ENCODE measurements at regions not wholly inside any gene's neighbourhood (a gene's known extent, or its start where the extent isn't known, plus 50 kb on each side); places are given as distances from the start of the nearest gene placed in this dataset.

DNA sequence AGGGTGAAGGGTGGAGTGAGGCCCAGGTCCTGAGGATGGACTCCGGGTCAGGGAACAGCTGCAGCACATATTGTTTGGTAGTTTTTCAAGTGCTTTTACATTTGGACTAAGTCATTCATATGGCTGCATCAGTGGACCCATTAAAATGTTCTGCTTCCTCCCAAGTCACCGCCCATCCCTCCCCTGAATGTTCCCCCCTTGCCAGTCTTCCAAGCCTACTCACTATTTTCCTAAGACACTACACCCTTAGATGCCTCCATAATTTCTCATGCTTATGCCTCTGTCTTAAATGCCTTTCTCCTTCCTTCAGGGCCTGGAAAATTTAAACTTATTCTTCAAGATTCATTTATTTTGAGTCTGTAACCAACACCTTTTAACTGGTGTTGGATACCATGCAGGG, 86.6 kb upstream of the NR4A3 start:
- ChIA-PET POLR2A (no interaction called here), CTCF (no interaction called here)
- Mint-ChIP-seq H3K36me3 (ENCODE audit: low read depth) (no peaks in the 10 kb centered on the region), H3K4me1 (peaks cover 4% of the 10 kb centered on the region), H3K9me3 (no peaks in the 10 kb centered on the region), H3K4me3 (no peak overlapping the region), H3K27me3 (peaks cover 27% of the 10 kb centered on the region), H3K27ac (no peak overlapping the region)
- no peak for DNase-seq

DNA sequence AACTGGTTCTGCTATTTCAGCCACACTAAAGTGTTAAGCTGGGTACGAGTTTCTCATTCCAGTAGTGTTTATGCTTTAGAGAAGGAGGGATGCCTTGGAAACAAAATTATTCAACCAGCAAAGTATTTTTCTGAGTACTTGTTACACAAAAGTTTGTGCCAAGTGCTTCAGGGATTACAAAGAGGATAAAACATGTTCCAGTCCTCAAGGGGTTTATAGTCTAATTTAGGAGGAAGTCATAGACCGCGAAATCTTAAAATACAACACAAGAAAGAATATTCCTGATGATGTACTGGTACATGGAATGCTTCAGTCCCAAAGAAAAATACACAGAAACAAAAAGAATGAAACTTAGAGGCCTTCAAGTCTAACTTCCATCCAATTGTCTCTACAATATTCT, 85.4 kb upstream of the NR4A3 start:
- Mint-ChIP-seq H3K4me1 (peaks cover 7% of the 10 kb centered on the region), H3K4me3 (no peak overlapping the region), H3K27ac (no peak overlapping the region), H3K36me3 (ENCODE audit: low read depth) (no peaks in the 10 kb centered on the region), H3K9me3 (no peaks in the 10 kb centered on the region), H3K27me3 (peaks cover 36% of the 10 kb centered on the region)
- no peak for DNase-seq
- ChIA-PET POLR2A (no interaction called here), CTCF (no interaction called here)

DNA sequence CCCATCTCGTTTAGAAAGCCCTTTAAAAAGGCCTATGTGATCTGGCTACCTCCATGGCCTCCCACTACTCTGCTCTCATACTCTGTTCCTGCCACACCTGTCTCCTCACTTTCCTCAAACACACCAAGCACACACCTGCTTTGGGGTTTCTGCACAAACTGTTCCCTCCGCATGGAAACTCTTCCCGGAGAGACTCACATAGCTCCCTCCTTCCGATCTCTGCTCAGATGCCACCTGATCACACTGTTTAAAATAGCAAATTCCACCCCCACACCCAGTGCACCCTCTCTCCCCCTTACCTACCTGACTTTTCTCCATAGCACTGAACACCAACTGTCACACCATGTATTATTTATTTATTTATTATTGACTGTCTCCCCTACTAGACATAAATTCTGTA, 84.0 kb upstream of the NR4A3 start:
- Mint-ChIP-seq H3K4me1 (peaks cover 4% of the 10 kb centered on the region), H3K27ac (no peak overlapping the region), H3K27me3 (peaks cover 36% of the 10 kb centered on the region), H3K4me3 (no peak overlapping the region), H3K36me3 (ENCODE audit: low read depth) (no peaks in the 10 kb centered on the region), H3K9me3 (no peaks in the 10 kb centered on the region)
- POLR2A ChIA-PET: no interaction called here
- CTCF ChIA-PET: no interaction called here
- DNase-seq: no peak

DNA sequence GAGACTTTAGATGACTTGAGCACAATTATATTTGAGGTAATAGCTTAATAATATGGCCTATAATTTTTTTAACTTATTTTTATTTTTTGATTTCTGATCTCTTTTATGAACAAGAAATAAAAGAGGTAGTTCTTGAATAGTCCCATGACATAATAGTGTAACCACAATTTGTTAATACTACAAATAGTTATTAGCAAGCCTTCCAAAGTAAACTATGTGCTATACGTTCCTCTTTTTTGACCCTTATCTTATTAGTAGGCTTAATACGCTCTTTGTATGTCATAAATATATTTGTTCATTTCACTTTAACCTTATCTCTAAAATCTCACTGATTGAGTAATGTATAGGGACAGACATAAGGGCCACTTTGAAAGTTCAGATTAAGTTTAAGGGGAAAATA, 78.7 kb upstream of the NR4A3 start:
- peaks cover 3% of the 10 kb centered on the region for H3K4me1 Mint-ChIP-seq
- ChIA-PET POLR2A (no interaction called here), CTCF (interaction anchor here (1.3 to 1.4 kb wide), 2 partner anchors 9 to 26 kb away, joined by 3 read pairs; no protein-coding TSS in a partner anchor)
- no peak for DNase-seq
- peaks cover 10% of the 10 kb centered on the region for H3K27me3 Mint-ChIP-seq
- H3K27ac Mint-ChIP-seq: no peak overlapping the region
- no peaks in the 10 kb centered on the region for H3K9me3 Mint-ChIP-seq
- no peak overlapping the region for H3K4me3 Mint-ChIP-seq
- no peaks in the 10 kb centered on the region for H3K36me3 Mint-ChIP-seq (ENCODE audit: low read depth)

DNA sequence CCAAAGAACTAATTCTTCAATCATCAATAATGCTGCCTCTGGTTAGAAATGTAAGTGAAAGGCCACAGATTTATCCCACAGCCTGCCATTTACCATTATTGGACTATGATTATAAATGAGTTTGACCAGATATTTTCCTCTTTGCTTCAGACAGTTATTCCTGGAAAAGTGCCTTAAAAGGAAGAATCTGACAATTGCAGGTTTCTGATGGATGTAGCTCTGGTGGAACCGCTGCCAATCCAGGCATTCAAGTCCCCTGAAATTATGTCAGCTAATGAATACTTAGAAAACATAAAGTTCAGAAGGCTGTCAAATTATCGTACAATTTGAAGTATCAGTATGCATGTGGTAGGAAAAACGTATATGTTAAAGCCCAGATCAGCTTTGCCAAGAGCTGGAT, 78.2 kb upstream of the NR4A3 start:
- H3K27ac Mint-ChIP-seq: no peak overlapping the region
- H3K4me1 Mint-ChIP-seq: peaks cover 3% of the 10 kb centered on the region
- DNase-seq: no peak
- no peak overlapping the region for H3K4me3 Mint-ChIP-seq
- no peaks in the 10 kb centered on the region for H3K36me3 Mint-ChIP-seq (ENCODE audit: low read depth)
- ChIA-PET POLR2A (no interaction called here), CTCF (interaction anchor here (1.4 kb wide), 1 partner anchor 10 kb away, joined by 3 read pairs; no protein-coding TSS in a partner anchor)
- peaks cover 10% of the 10 kb centered on the region for H3K27me3 Mint-ChIP-seq
- no peaks in the 10 kb centered on the region for H3K9me3 Mint-ChIP-seq

DNA sequence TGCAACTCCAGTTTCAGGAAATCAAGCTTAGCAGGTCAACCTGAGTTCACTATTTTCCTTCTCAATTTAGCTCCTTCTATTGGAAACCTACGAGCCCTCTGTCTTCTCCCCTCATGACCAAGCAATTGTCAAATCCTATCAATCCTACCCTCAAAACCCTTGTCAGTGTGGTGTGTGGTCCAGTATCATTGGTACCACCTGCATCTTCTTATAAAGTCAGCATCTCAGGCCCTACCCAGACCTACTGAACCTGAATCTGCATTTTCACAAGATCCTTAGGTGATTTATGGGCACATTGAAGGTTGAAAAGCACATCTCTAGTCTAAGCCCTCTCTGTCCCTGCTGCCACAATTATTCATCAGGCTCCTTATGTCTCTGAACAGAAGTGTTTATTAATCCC, 77.6 kb upstream of the NR4A3 start:
- POLR2A ChIA-PET: no interaction called here
- Mint-ChIP-seq H3K4me3 (no peak overlapping the region), H3K27ac (no peak overlapping the region), H3K27me3 (peaks cover 10% of the 10 kb centered on the region), H3K4me1 (peaks cover 3% of the 10 kb centered on the region), H3K9me3 (no peaks in the 10 kb centered on the region), H3K36me3 (ENCODE audit: low read depth) (no peaks in the 10 kb centered on the region)
- CTCF ChIA-PET: interaction anchor here (1.4 kb wide), 1 partner anchor 10 kb away, joined by 3 read pairs; no protein-coding TSS in a partner anchor
- no peak for DNase-seq

DNA sequence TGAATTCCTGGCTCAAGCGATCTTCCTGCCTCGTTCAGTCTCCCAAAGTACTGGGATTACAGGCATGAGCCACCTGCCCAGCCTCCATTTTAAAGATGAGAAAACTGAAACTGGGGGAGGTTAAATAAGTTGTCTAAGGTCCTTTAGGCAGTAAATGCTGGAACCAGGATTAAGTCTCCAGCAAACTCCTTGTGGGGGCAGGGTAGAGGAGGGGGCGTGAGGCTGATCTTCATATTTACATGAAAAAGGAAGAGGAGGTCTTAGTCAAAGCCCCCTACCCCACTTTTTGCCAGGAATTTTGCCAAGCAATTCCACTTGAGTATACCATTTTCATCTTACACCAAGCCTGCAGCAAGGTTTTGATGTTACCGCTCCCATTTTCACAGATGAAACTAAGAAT, 76.6 kb upstream of the NR4A3 start:
- Mint-ChIP-seq H3K27ac (no peak overlapping the region), H3K4me1 (peaks cover 3% of the 10 kb centered on the region), H3K27me3 (peaks cover 8% of the 10 kb centered on the region), H3K36me3 (ENCODE audit: low read depth) (no peaks in the 10 kb centered on the region), H3K9me3 (no peaks in the 10 kb centered on the region), H3K4me3 (no peak overlapping the region)
- no peak for DNase-seq
- CTCF ChIA-PET: no interaction called here
- POLR2A ChIA-PET: no interaction called here

DNA sequence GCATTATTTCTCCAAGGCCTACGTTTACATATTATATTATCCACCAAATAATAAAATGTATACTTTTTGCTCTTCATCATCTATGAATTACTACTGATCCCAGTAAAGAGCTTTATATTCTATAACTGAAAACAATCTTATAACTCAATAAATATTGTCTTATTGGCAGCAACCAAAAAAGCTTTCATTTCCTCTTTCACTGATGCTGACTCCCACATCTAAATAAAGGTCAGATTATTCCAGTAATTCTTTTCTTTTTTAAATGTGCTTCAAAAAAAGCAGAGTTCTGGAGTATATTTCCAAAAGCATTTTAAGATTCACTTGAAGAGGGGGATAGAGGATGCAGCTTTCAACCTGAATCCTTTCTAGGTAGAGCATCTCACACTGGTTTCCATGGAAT, 75.3 kb upstream of the NR4A3 start:
- Mint-ChIP-seq H3K27me3 (peaks cover 3% of the 10 kb centered on the region), H3K4me3 (no peak overlapping the region), H3K27ac (no peak overlapping the region), H3K36me3 (ENCODE audit: low read depth) (no peaks in the 10 kb centered on the region), H3K9me3 (no peaks in the 10 kb centered on the region), H3K4me1 (no peaks in the 10 kb centered on the region)
- ChIA-PET POLR2A (no interaction called here), CTCF (no interaction called here)
- DNase-seq: no peak

DNA sequence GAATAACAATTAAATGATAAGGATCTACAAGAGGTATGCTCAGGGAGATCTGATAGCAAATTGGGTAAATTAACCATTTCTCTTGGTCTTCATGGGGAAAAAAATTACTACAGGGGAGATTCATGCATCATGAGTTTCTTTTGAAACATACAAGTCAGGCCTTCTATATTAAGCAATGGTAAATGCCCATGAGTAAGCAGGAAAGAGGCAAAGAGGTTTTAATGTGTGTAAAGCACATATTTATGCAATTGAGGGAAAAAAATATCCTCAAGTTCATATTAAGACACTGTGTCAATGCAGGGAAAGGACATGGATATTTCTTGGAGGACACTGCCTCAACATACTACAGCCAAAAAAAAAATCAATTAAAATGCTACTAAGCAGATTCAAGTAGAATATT, 73.4 kb upstream of the NR4A3 start:
- Mint-ChIP-seq H3K27ac (no peak overlapping the region), H3K4me1 (no peaks in the 10 kb centered on the region), H3K4me3 (no peak overlapping the region), H3K9me3 (no peaks in the 10 kb centered on the region), H3K36me3 (ENCODE audit: low read depth) (no peaks in the 10 kb centered on the region), H3K27me3 (peaks cover 10% of the 10 kb centered on the region)
- CTCF ChIA-PET: no interaction called here
- POLR2A ChIA-PET: no interaction called here
- no peak for DNase-seq

DNA sequence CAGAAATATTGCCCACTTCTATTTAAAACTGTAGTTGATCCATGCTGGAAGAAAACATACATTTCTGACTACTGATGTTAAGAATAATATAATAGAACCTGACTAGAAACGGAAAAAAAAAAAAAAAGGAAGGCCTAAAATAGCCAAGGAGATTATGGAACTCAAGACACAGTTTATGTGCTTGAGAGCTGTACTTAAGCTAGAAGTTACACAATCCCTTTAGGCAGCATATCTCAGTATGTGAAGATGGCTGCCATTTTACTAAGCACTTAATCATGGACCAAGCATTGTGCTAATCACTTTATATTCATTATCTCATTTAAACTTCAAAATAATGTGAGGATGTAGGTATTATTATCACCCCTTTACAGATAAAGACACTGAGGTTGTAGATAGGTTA, 73.0 kb upstream of the NR4A3 start:
- H3K27ac Mint-ChIP-seq: no peak overlapping the region
- ChIA-PET CTCF (no interaction called here), POLR2A (no interaction called here)
- no peak for DNase-seq
- no peaks in the 10 kb centered on the region for H3K9me3 Mint-ChIP-seq
- H3K27me3 Mint-ChIP-seq: peaks cover 13% of the 10 kb centered on the region
- H3K4me3 Mint-ChIP-seq: no peak overlapping the region
- H3K36me3 Mint-ChIP-seq (ENCODE audit: low read depth): no peaks in the 10 kb centered on the region
- no peaks in the 10 kb centered on the region for H3K4me1 Mint-ChIP-seq

DNA sequence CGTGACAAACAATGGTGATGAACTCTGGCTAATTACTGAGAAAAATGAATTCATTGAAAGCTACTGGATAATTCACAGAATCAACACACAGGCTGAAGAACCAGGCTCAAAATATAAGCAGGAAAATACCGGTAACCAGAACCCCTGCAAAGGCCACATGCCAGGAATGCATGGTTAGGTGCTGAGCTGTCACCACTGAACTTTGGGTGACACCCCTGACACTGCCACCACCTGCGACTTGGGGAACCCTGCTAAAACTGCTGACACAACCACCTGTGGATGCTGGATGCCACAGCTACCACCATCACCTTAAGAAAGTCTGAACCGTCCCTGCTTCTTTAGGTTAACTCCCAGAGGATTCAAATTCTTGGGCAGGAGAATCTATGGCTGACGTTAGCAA, 72.0 kb upstream of the NR4A3 start:
- Mint-ChIP-seq H3K4me1 (no peaks in the 10 kb centered on the region), H3K9me3 (no peaks in the 10 kb centered on the region), H3K27me3 (peaks cover 14% of the 10 kb centered on the region), H3K4me3 (no peak overlapping the region), H3K36me3 (ENCODE audit: low read depth) (no peaks in the 10 kb centered on the region), H3K27ac (no peak overlapping the region)
- CTCF ChIA-PET: no interaction called here
- DNase-seq: no peak
- POLR2A ChIA-PET: no interaction called here

DNA sequence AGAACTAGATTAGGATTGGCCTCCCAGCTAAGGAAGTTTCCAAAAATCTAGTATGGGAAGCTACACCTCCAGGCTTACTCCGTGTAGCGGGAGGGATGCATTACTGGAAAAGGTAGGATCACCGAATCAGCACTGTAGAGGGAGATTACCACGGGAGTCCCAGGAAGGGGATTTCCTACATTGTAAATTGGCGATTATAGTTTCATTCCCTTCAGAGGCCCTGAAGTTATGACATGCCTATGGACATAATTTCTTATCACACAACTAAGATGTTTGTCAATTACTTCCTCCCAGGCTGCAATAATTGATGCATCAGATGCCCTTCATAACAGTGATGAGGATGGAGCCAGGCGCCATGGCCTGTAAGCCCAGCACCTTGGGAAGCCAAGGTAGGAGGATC, 71.2 kb upstream of the NR4A3 start:
- H3K4me3 Mint-ChIP-seq: no peak overlapping the region
- H3K9me3 Mint-ChIP-seq: no peaks in the 10 kb centered on the region
- CTCF ChIA-PET: interaction anchor here (0.6 kb wide), 1 partner anchor 74 kb away, joined by 3 read pairs; no protein-coding TSS in a partner anchor
- H3K4me1 Mint-ChIP-seq: no peaks in the 10 kb centered on the region
- H3K27me3 Mint-ChIP-seq: peaks cover 19% of the 10 kb centered on the region
- POLR2A ChIA-PET: no interaction called here
- H3K27ac Mint-ChIP-seq: no peak overlapping the region
- H3K36me3 Mint-ChIP-seq (ENCODE audit: low read depth): no peaks in the 10 kb centered on the region
- DNase-seq: no peak

DNA sequence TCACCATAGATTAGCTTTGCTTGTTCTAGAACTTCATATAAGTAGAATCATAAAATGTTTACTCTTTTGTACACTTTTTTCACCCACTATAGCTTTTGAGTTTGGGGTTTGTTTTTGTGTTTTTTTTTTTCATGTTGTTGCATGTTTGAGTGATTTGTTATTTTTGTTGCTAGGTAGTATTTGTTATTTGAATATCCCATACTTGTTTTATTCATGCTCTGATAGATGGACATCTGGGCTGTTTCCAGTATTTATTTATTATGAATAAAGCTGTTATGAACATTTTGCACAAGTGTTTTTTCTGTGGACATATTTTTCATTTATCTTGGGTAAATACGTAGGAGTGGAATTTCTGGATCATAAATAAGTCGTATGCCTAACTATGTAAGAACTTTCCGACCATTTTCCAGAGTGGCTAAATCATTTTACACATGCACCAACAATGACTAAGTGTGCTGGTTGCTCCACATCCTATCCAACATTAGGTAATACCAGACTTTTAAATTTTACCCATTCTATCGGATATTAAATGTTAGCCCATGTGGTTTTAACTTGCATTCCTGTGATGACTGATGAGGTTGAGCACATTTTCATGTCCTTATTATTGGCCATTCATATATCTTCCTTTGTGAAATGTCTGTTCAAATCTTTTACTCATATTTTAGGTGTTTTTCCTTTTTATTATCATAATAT, 69.1 kb upstream of the NR4A3 start:
- CTCF ChIA-PET: no interaction called here
- POLR2A ChIA-PET: no interaction called here
- DNase-seq: no peak

DNA sequence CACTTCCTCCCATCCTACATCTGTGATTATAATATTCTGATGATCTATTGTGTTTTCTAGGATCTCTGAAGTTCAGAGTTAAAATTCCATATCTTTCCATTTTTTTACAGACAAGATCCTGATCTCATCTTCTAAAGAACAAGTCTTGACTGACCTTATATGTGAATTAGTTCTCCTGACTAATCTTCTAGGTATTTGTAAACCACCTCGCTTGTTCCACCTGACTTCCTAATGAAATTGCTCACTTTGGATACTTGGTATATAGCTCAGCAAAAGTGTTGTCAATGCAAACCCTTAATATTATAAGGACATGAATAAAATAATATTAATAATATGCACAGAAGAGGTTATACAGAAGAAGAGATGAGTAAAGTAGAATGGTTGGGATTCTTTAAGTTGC, 68.2 kb upstream of the NR4A3 start:
- Mint-ChIP-seq H3K36me3 (ENCODE audit: low read depth) (no peaks in the 10 kb centered on the region), H3K27me3 (peaks cover 22% of the 10 kb centered on the region), H3K4me3 (no peak overlapping the region), H3K4me1 (no peaks in the 10 kb centered on the region), H3K9me3 (no peaks in the 10 kb centered on the region), H3K27ac (no peak overlapping the region)
- ChIA-PET CTCF (interaction anchor here (1.1 kb wide), 1 partner anchor 20 kb away, joined by 3 read pairs; no protein-coding TSS in a partner anchor), POLR2A (no interaction called here)
- DNase-seq: no peak

More for the DNA sequence above, 69.1 kb upstream of the NR4A3 start:
- no peak overlapping the region for H3K4me3 Mint-ChIP-seq
- H3K36me3 Mint-ChIP-seq (ENCODE audit: low read depth): no peaks in the 10 kb centered on the region
- no peak overlapping the region for H3K27ac Mint-ChIP-seq
- H3K4me1 Mint-ChIP-seq: no peaks in the 10 kb centered on the region
- H3K9me3 Mint-ChIP-seq: no peaks in the 10 kb centered on the region
- peaks cover 22% of the 10 kb centered on the region for H3K27me3 Mint-ChIP-seq

Data from activated CD4-positive, alpha-beta T cell treated with anti-CD3 and anti-CD28 coated beads, Interleukin-2, amount 10 ng/mL, durations not matched to agents 7 days and 5 days (primary cell).